IPS DF 6.9 (cell line): ENCODE measurements at regions not wholly inside any gene's neighbourhood (a gene's known extent, or its start where the extent isn't known, plus 50 kb on each side); places are given as distances from the start of the nearest gene placed in this dataset.

Experiments
- DNase-seq: peaks from one replicate; pipeline ENCODE4 v3.0.0-alpha.2; 2013; ENCODE audit warnings: low read depth, low spot score
- H3K27ac ChIP-seq: one replicate; pipeline ENCODE4 v1.5.1; 2013; ENCODE audit warnings: low read length, control low read depth
- H3K27me3 ChIP-seq: 2 replicates; pipeline ENCODE4 v1.6.1; 2013; ENCODE audit warnings: mild to moderate bottlenecking, low read length; ENCODE audit not compliant: control insufficient read depth, insufficient read depth
- H3K36me3 ChIP-seq: 2 replicates; pipeline ENCODE4 v1.6.1; 2013; ENCODE audit warnings: low read length; ENCODE audit not compliant: control insufficient read depth, insufficient read depth
- H3K4me1 ChIP-seq: 2 replicates; pipeline ENCODE4 v1.6.1; 2013; ENCODE audit warnings: low read length; ENCODE audit not compliant: control insufficient read depth, insufficient read depth
- H3K4me3 ChIP-seq: 2 replicates; pipeline ENCODE4 v1.5.1; 2013; ENCODE audit warnings: mild to moderate bottlenecking, low read length
- H3K9me3 ChIP-seq: 2 replicates; pipeline ENCODE4 v1.6.1; 2013; ENCODE audit warnings: low read length, inconsistent platforms; ENCODE audit not compliant: control insufficient read depth, insufficient read depth
- WGBS: extraction: QIAGEN DNeasy Blood & Tissue Kit; methylation state at CpG from one replicate; pipeline ENCODE4 v1.1.7; 2013; ENCODE audit warnings: mixed read lengths, missing lambda C conversion rate; ENCODE audit not compliant: insufficient read length, insufficient coverage; 5-methylcytosine and 5-hydroxymethylcytosine counted together

GRCh38 chr10:130493446-130494145 lies 357.4 kb downstream of the GLRX3 start:
- Histone ChIP-seq H3K4me3 (no peak overlapping the region; the same call in 1 of the 2 replicates), H3K4me1 (no peaks in the 10 kb centered on the region), H3K36me3 (no peaks in the 10 kb centered on the region), H3K27me3 (no peaks in the 10 kb centered on the region), H3K9me3 (peaks cover 49% of the 10 kb centered on the region), H3K27ac (no peak overlapping the region)
- no CpG with 5 or more reads among the region's 25 CpGs for WGBS
- no peak for DNase-seq

GRCh38 chr10:130495116-130495862 lies 359.1 kb downstream of the GLRX3 start:
- Histone ChIP-seq H3K27ac (no peak overlapping the region), H3K27me3 (no peaks in the 10 kb centered on the region), H3K9me3 (peaks cover 46% of the 10 kb centered on the region), H3K4me3 (no peak overlapping the region), H3K36me3 (no peaks in the 10 kb centered on the region), H3K4me1 (no peaks in the 10 kb centered on the region)
- no peak for DNase-seq
- no CpG with 5 or more reads among the region's 10 CpGs for WGBS

GRCh38 chr10:130495891-130496636 lies 359.9 kb downstream of the GLRX3 start:
- H3K27me3 ChIP-seq: no peaks in the 10 kb centered on the region
- no peaks in the 10 kb centered on the region for H3K36me3 ChIP-seq
- H3K27ac ChIP-seq: no peak overlapping the region
- H3K9me3 ChIP-seq: peaks cover 46% of the 10 kb centered on the region
- WGBS: no CpG with 5 or more reads among the region's 14 CpGs
- DNase-seq: no peak
- no peaks in the 10 kb centered on the region for H3K4me1 ChIP-seq
- H3K4me3 ChIP-seq: no peak overlapping the region

GRCh38 chr10:130497056-130498010 lies 361.1 kb downstream of the GLRX3 start:
- WGBS: no CpG with 5 or more reads among the region's 21 CpGs

GRCh38 chr10:130498042-130498441 lies 361.9 kb downstream of the GLRX3 start:
- DNase-seq: no peak
- H3K4me3 ChIP-seq: no peak overlapping the region
- H3K36me3 ChIP-seq: no peaks in the 10 kb centered on the region
- peaks cover 38% of the 10 kb centered on the region for H3K9me3 ChIP-seq
- H3K4me1 ChIP-seq: no peaks in the 10 kb centered on the region
- WGBS: no CpG with 5 or more reads among the region's 7 CpGs
- no peaks in the 10 kb centered on the region for H3K27me3 ChIP-seq
- H3K27ac ChIP-seq: no peak overlapping the region

More at GRCh38 chr10:130497056-130498010, 361.1 kb downstream of the GLRX3 start:
- H3K27me3 ChIP-seq: no peaks in the 10 kb centered on the region
- no peaks in the 10 kb centered on the region for H3K4me1 ChIP-seq
- peaks cover 43% of the 10 kb centered on the region for H3K9me3 ChIP-seq
- no peak for DNase-seq
- no peak overlapping the region for H3K4me3 ChIP-seq
- H3K27ac ChIP-seq: no peak overlapping the region
- H3K36me3 ChIP-seq: no peaks in the 10 kb centered on the region

GRCh38 chr10:130498934-130499333 lies 362.7 kb downstream of the GLRX3 start:
- Histone ChIP-seq H3K9me3 (peaks cover 33% of the 10 kb centered on the region), H3K4me3 (no peak overlapping the region), H3K27ac (no peak overlapping the region), H3K36me3 (no peaks in the 10 kb centered on the region), H3K4me1 (no peaks in the 10 kb centered on the region), H3K27me3 (no peaks in the 10 kb centered on the region)
- WGBS: no CpG with 5 or more reads among the region's 8 CpGs
- DNase-seq: no peak

GRCh38 chr10:130499541-130499940 lies 363.4 kb downstream of the GLRX3 start:
- H3K9me3 ChIP-seq: peaks cover 29% of the 10 kb centered on the region
- H3K27ac ChIP-seq: no peak overlapping the region
- H3K27me3 ChIP-seq: no peaks in the 10 kb centered on the region
- H3K36me3 ChIP-seq: no peaks in the 10 kb centered on the region
- no peaks in the 10 kb centered on the region for H3K4me1 ChIP-seq
- no peak for DNase-seq
- no peak overlapping the region for H3K4me3 ChIP-seq

- WGBS: no CpG with 5 or more reads among the region's 10 CpGs
- DNase-seq: no peak
- H3K27me3 ChIP-seq: no peaks in the 10 kb centered on the region
- no peak overlapping the region for H3K27ac ChIP-seq
- H3K36me3 ChIP-seq: no peaks in the 10 kb centered on the region
- H3K4me3 ChIP-seq: no peak overlapping the region
- H3K9me3 ChIP-seq: peaks cover 22% of the 10 kb centered on the region
- no peaks in the 10 kb centered on the region for H3K4me1 ChIP-seq
Measured at GRCh38 chr10:130500261-130501000, 364.2 kb downstream of the GLRX3 start.

- no peak for DNase-seq
- Histone ChIP-seq H3K9me3 (peaks cover 22% of the 10 kb centered on the region), H3K27ac (no peak overlapping the region), H3K4me1 (no peaks in the 10 kb centered on the region), H3K4me3 (no peak overlapping the region), H3K36me3 (no peaks in the 10 kb centered on the region), H3K27me3 (no peaks in the 10 kb centered on the region)
- no CpG with 5 or more reads among the region's 5 CpGs for WGBS
Measured at GRCh38 chr10:130507461-130507860, 371.3 kb downstream of the GLRX3 start.
